RCC 7860 (cell line): ENCODE measurements at regions not wholly inside any gene's neighbourhood (a gene's known extent, or its start where the extent isn't known, plus 50 kb on each side); places are given as distances from the start of the nearest gene placed in this dataset.
"Not testable (repeated sequence)": the region's sequence is repeated elsewhere in the genome, so short reads cannot be mapped to it uniquely, and the experiment has no call there.

Experiments used
- DNase-seq: peaks from one replicate; pipeline ENCODE4 v3.0.0-alpha.2; 2015; ENCODE audit warnings: low spot score
- FAIRE-seq: peaks from 2 replicates; lab custom pipeline; 2012; peaks lifted over from hg19 to GRCh38; lab: Jason Lieb, UNC

GRCh38 chr10:93127642-93128215 lies 54.0 kb downstream of the CYP26A1 start:
- DNase-seq, FAIRE-seq: not testable (repeated sequence)

GRCh38 chr10:93131986-93132385 lies 58.3 kb downstream of the CYP26A1 start:
- FAIRE-seq, result no peak
- no peak for DNase-seq

GRCh38 chr10:93138113-93138870 lies 64.6 kb downstream of the CYP26A1 start:
- DNase-seq (no peak), FAIRE-seq (no peak)

- no peak for DNase-seq
- no peak for FAIRE-seq
These were observed 65.5 kb downstream of the CYP26A1 start for GRCh38 chr10:93139059-93139655.

- DNase-seq (no peak), FAIRE-seq (no peak)
These were observed 68.8 kb downstream of the CYP26A1 start for GRCh38 chr10:93142534-93142933.

- no peak for DNase-seq
- FAIRE-seq, result no peak
These were observed 69.6 kb downstream of the CYP26A1 start for GRCh38 chr10:93143281-93143680.

- FAIRE-seq (no peak), DNase-seq (no peak)
These were observed 72.6 kb downstream of the CYP26A1 start for GRCh38 chr10:93146336-93146735.

- FAIRE-seq (no peak), DNase-seq (no peak)
These were observed 73.6 kb downstream of the CYP26A1 start for GRCh38 chr10:93147281-93147680.

- DNase-seq, result no peak
- no peak for FAIRE-seq
These were observed 74.8 kb downstream of the CYP26A1 start for GRCh38 chr10:93148476-93148875.

- DNase-seq (no peak), FAIRE-seq (no peak)
These were observed 76.1 kb downstream of the CYP26A1 start for GRCh38 chr10:93149761-93150160.

- no peak for FAIRE-seq
- no peak for DNase-seq
These were observed 76.6 kb downstream of the CYP26A1 start for GRCh38 chr10:93150289-93150688.

- DNase-seq (no peak), FAIRE-seq (no peak)
These were observed 77.4 kb downstream of the CYP26A1 start for GRCh38 chr10:93150990-93151547.

GRCh38 chr10:93152136-93152535 lies 78.4 kb downstream of the CYP26A1 start:
- FAIRE-seq (no peak), DNase-seq (peak; percentile 19)

- DNase-seq, result no peak
- FAIRE-seq, result no peak
These were observed 80.8 kb downstream of the CYP26A1 start for GRCh38 chr10:93154531-93154930.

GRCh38 chr10:93160140-93160539 lies 86.4 kb downstream of the CYP26A1 start:
- DNase-seq (no peak), FAIRE-seq (no peak)

GRCh38 chr10:93160829-93161228 lies 87.1 kb downstream of the CYP26A1 start:
- FAIRE-seq (no peak), DNase-seq (peak; percentile 48)

- no peak for DNase-seq
- FAIRE-seq, result no peak
These were observed 91.7 kb downstream of the CYP26A1 start for GRCh38 chr10:93165367-93165766.

- no peak for DNase-seq
- no peak for FAIRE-seq
These were observed 92.4 kb downstream of the CYP26A1 start for GRCh38 chr10:93166134-93166533.

- DNase-seq, result no peak
- no peak for FAIRE-seq
These were observed 98.1 kb downstream of the CYP26A1 start for GRCh38 chr10:93171837-93172236.

- DNase-seq (no peak), FAIRE-seq (no peak)
These were observed 100.5 kb downstream of the CYP26A1 start for GRCh38 chr10:93173967-93174845.

GRCh38 chr10:93175490-93175889 lies 101.8 kb downstream of the CYP26A1 start:
- FAIRE-seq (no peak), DNase-seq (no peak)
